ENCODE measurements at regions not wholly inside any gene's neighbourhood (a gene's known extent, or its start where the extent isn't known, plus 50 kb on each side); places are given as distances from the start of the nearest gene placed in this dataset.

GRCh38 chr6:74623027-74623426 is 582.8 kb downstream of the COL12A1 start:
- TF ChIP-seq EZH2phosphoT487 (IDR thresholded peaks at IDR 0.05; ENCODE audit: unreplicated experiment) = no peak
- TF ChIP-seq JUNB (IDR thresholded peaks at IDR 0.05; ENCODE audit: unreplicated experiment) = no peak
- no peak for TF ChIP-seq CTCF (conservative IDR thresholded peaks at IDR 0.05; ENCODE audit: low read depth in 2 of 2)
- TF ChIP-seq EZH2 (IDR thresholded peaks at IDR 0.05; ENCODE audit: low read depth, unreplicated experiment) = no peak
- no peak for TF ChIP-seq POLR2AphosphoS5 (IDR thresholded peaks at IDR 0.05; ENCODE audit: low read depth)

Data from GM23338 (cell line).